ENCODE measurements at regions not wholly inside any gene's neighbourhood (a gene's known extent, or its start where the extent isn't known, plus 50 kb on each side); places are given as distances from the start of the nearest gene placed in this dataset.
"Not testable (repeated sequence)": the region's sequence is repeated elsewhere in the genome, so short reads cannot be mapped to it uniquely, and the experiment has no call there.

DNA sequence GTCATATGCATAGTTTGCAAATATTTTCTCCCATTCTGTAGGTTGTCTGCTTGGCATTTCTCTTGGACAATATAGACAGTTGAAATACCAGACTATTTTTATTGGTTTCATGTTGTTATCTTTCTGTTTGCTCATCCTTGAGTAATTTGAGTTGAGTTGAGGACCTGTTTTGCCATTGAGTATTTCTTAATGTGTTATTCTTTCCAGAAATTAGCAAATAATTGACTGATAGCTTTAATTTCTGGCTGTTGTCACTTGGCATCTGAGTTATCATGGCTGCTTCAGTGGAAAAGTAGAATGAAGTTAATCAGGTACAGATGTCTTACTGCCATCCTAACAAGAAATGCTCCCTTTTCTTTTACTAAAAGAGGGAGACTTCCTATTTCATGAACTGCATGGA, 264.8 kb upstream of the DUSP10 start:
- Histone ChIP-seq H3K4me3 (ENCODE audit: low read depth, low read length) (no peak overlapping the region), H3K27me3 (ENCODE audit: control insufficient read depth, insufficient read depth, low read length) (no peaks in the 10 kb centered on the region), H3K27ac (ENCODE audit: low read depth, low read length) (no peak overlapping the region), H3K4me1 (ENCODE audit: control insufficient read depth, insufficient read depth, low read length) (no peaks in the 10 kb centered on the region), H3K36me3 (ENCODE audit: control insufficient read depth, insufficient read depth, low read length) (no peaks in the 10 kb centered on the region), H3K9me3 (ENCODE audit: control insufficient read depth, insufficient read depth, low read length) (no peaks in the 10 kb centered on the region)
- DNase-seq (ENCODE audit: low read depth in 4 of 6, low spot score in 6 of 6): no peak

GRCh38 chr1:222004784-222005183, 262.9 kb upstream of the DUSP10 start:
- no peak overlapping the region for H3K27ac ChIP-seq (ENCODE audit: low read depth, low read length)
- H3K4me1 ChIP-seq (ENCODE audit: control insufficient read depth, insufficient read depth, low read length): no peaks in the 10 kb centered on the region
- H3K36me3 ChIP-seq (ENCODE audit: control insufficient read depth, insufficient read depth, low read length): no peaks in the 10 kb centered on the region
- H3K4me3 ChIP-seq (ENCODE audit: low read depth, low read length): no peak overlapping the region
- no peak for DNase-seq (ENCODE audit: low read depth in 4 of 6, low spot score in 6 of 6)
- H3K9me3 ChIP-seq (ENCODE audit: control insufficient read depth, insufficient read depth, low read length): no peaks in the 10 kb centered on the region
- WGBS (ENCODE audit: insufficient coverage): no CpG with 5 or more reads among the region's 2 CpGs
- H3K27me3 ChIP-seq (ENCODE audit: control insufficient read depth, insufficient read depth, low read length): no peaks in the 10 kb centered on the region

GRCh38 chr1:222004034-222004433, 262.1 kb upstream of the DUSP10 start:
- no peaks in the 10 kb centered on the region for H3K4me1 ChIP-seq (ENCODE audit: control insufficient read depth, insufficient read depth, low read length)
- WGBS (ENCODE audit: insufficient coverage): no CpG with 5 or more reads among the region's 3 CpGs
- H3K27ac ChIP-seq (ENCODE audit: low read depth, low read length): no peak overlapping the region
- no peaks in the 10 kb centered on the region for H3K9me3 ChIP-seq (ENCODE audit: control insufficient read depth, insufficient read depth, low read length)
- H3K4me3 ChIP-seq (ENCODE audit: low read depth, low read length): no peak overlapping the region
- no peaks in the 10 kb centered on the region for H3K36me3 ChIP-seq (ENCODE audit: control insufficient read depth, insufficient read depth, low read length)
- no peak for DNase-seq (ENCODE audit: low read depth in 4 of 6, low spot score in 6 of 6)
- H3K27me3 ChIP-seq (ENCODE audit: control insufficient read depth, insufficient read depth, low read length): no peaks in the 10 kb centered on the region

GRCh38 chr1:222002503-222002902, 260.6 kb upstream of the DUSP10 start:
- Histone ChIP-seq H3K4me3 (ENCODE audit: low read depth, low read length) (no peak overlapping the region), H3K27me3 (ENCODE audit: control insufficient read depth, insufficient read depth, low read length) (no peaks in the 10 kb centered on the region), H3K9me3 (ENCODE audit: control insufficient read depth, insufficient read depth, low read length) (no peaks in the 10 kb centered on the region), H3K4me1 (ENCODE audit: control insufficient read depth, insufficient read depth, low read length) (no peaks in the 10 kb centered on the region), H3K27ac (ENCODE audit: low read depth, low read length) (no peak overlapping the region), H3K36me3 (ENCODE audit: control insufficient read depth, insufficient read depth, low read length) (no peaks in the 10 kb centered on the region)
- WGBS (ENCODE audit: insufficient coverage): 88% methylated on average over 1 of the region's 1 CpG
- no peak for DNase-seq (ENCODE audit: low read depth in 4 of 6, low spot score in 6 of 6)

DNA sequence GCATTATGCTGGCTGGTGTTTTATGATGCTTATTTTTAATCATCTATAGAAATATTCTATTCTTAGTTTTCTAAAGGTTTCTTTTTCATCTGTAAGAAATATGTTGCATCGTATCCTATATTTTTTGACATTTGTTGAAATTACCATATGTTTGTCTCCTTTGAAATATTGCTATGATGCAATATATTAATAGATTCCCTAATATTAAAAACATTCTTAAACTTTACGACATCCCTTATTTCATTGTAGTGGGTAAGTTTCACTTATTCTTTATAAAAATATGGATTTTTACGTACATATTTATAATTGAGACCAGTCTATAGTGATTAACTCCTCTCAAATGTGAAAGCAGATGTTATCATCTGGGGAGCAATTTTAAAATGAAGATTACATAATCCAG, 258.2 kb upstream of the DUSP10 start:
- H3K36me3 ChIP-seq (ENCODE audit: control insufficient read depth, insufficient read depth, low read length): no peaks in the 10 kb centered on the region
- no peaks in the 10 kb centered on the region for H3K9me3 ChIP-seq (ENCODE audit: control insufficient read depth, insufficient read depth, low read length)
- no peak overlapping the region for H3K4me3 ChIP-seq (ENCODE audit: low read depth, low read length)
- H3K4me1 ChIP-seq (ENCODE audit: control insufficient read depth, insufficient read depth, low read length): peaks cover 4% of the 10 kb centered on the region
- WGBS (ENCODE audit: insufficient coverage): no CpG with 5 or more reads among the region's 3 CpGs
- no peaks in the 10 kb centered on the region for H3K27me3 ChIP-seq (ENCODE audit: control insufficient read depth, insufficient read depth, low read length)
- no peak overlapping the region for H3K27ac ChIP-seq (ENCODE audit: low read depth, low read length)
- DNase-seq (ENCODE audit: low read depth in 4 of 6, low spot score in 6 of 6): no peak

DNA sequence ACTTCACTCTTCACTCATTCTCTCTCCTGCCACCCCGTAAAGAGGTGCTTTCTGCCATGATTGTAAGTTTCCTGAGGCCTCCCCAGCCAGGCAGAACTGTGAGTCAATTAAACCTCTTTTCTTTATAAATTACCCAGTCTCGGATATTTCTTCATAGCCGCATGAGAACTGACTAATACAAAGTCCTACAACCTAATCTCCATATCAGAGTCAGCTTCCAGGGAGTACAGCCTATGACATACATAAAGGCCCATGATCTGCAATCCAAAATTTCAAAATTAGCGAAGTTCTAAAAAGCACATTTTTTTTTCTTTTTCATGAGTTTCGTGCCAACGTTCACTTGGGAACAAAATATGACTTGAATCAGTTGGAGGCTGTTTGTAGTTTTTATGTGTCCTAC, 256.9 kb upstream of the DUSP10 start:
- Histone ChIP-seq H3K27ac (ENCODE audit: low read depth, low read length) (no peak overlapping the region), H3K4me1 (ENCODE audit: control insufficient read depth, insufficient read depth, low read length) (peaks cover 4% of the 10 kb centered on the region), H3K27me3 (ENCODE audit: control insufficient read depth, insufficient read depth, low read length) (no peaks in the 10 kb centered on the region), H3K9me3 (ENCODE audit: control insufficient read depth, insufficient read depth, low read length) (no peaks in the 10 kb centered on the region), H3K36me3 (ENCODE audit: control insufficient read depth, insufficient read depth, low read length) (no peaks in the 10 kb centered on the region), H3K4me3 (ENCODE audit: low read depth, low read length) (no peak overlapping the region)
- 91% methylated on average over 3 of the region's 6 CpGs for WGBS (ENCODE audit: insufficient coverage)
- DNase-seq (ENCODE audit: low read depth in 4 of 6, low spot score in 6 of 6): no peak

- Histone ChIP-seq H3K36me3 (ENCODE audit: control insufficient read depth, insufficient read depth, low read length) (no peaks in the 10 kb centered on the region), H3K27ac (ENCODE audit: low read depth, low read length) (no peak overlapping the region), H3K4me3 (ENCODE audit: low read depth, low read length) (no peak overlapping the region), H3K9me3 (ENCODE audit: control insufficient read depth, insufficient read depth, low read length) (no peaks in the 10 kb centered on the region), H3K27me3 (ENCODE audit: control insufficient read depth, insufficient read depth, low read length) (no peaks in the 10 kb centered on the region), H3K4me1 (ENCODE audit: control insufficient read depth, insufficient read depth, low read length) (peaks cover 4% of the 10 kb centered on the region)
- WGBS (ENCODE audit: insufficient coverage): no CpG with 5 or more reads among the region's 2 CpGs
- no peak for DNase-seq (ENCODE audit: low read depth in 4 of 6, low spot score in 6 of 6)
These were observed 256.3 kb upstream of the DUSP10 start for GRCh38 chr1:221998186-221998612.

DNA sequence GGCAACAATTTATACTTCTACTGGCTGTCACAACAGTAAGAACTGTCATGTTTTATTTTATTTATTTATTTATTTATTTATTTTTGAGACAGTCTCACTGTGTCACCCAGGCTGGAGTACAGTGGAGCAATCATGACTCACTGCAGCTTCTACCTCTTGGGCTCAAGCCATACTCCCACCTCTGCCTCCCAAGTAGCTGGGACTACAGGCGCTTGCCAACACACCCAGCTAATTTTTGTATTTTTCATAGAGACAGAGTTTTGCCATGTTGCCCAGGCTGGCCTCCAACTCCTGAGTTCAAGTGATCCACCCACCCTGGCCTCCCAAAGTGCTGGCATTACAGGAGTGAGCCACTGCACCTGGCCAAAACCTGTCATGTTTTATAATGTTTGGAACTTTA, 255.1 kb upstream of the DUSP10 start:
- not testable (repeated sequence) for H3K9me3 ChIP-seq (ENCODE audit: control insufficient read depth, insufficient read depth, low read length); H3K27me3 ChIP-seq (ENCODE audit: control insufficient read depth, insufficient read depth, low read length); H3K36me3 ChIP-seq (ENCODE audit: control insufficient read depth, insufficient read depth, low read length); H3K4me3 ChIP-seq (ENCODE audit: low read depth, low read length); DNase-seq (ENCODE audit: low read depth in 4 of 6, low spot score in 6 of 6); H3K27ac ChIP-seq (ENCODE audit: low read depth, low read length); H3K4me1 ChIP-seq (ENCODE audit: control insufficient read depth, insufficient read depth, low read length)
- WGBS (ENCODE audit: insufficient coverage): 83% methylated on average over 1 of the region's 1 CpG

DNA sequence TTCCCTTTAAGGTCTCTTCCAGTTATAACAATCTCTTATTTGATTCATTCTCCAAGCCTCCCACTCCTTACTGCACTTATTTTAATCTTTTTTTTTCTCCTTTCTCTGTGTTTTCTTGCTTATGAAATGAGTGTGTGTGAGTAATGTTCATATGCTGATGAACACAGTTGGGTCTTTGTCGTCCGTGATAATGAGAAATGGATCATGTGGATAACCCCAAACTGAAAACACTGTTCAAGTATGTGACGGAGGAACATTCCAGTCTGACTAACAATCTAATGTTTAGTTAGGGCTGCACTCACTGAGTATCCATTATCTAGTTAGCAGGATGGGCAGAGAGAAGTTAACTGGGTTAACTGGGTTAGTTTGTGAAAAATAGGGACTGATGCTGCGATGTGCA, 253.1 kb upstream of the DUSP10 start:
- Histone ChIP-seq H3K4me1 (ENCODE audit: control insufficient read depth, insufficient read depth, low read length) (peaks cover 4% of the 10 kb centered on the region), H3K27ac (ENCODE audit: low read depth, low read length) (peak overlapping the region; percentile 12), H3K9me3 (ENCODE audit: control insufficient read depth, insufficient read depth, low read length) (no peaks in the 10 kb centered on the region), H3K36me3 (ENCODE audit: control insufficient read depth, insufficient read depth, low read length) (no peaks in the 10 kb centered on the region), H3K27me3 (ENCODE audit: control insufficient read depth, insufficient read depth, low read length) (no peaks in the 10 kb centered on the region), H3K4me3 (ENCODE audit: low read depth, low read length) (no peak overlapping the region)
- DNase-seq (ENCODE audit: low read depth in 4 of 6, low spot score in 6 of 6): no peak
- 61% methylated on average over 4 of the region's 4 CpGs for WGBS (ENCODE audit: insufficient coverage)

DNA sequence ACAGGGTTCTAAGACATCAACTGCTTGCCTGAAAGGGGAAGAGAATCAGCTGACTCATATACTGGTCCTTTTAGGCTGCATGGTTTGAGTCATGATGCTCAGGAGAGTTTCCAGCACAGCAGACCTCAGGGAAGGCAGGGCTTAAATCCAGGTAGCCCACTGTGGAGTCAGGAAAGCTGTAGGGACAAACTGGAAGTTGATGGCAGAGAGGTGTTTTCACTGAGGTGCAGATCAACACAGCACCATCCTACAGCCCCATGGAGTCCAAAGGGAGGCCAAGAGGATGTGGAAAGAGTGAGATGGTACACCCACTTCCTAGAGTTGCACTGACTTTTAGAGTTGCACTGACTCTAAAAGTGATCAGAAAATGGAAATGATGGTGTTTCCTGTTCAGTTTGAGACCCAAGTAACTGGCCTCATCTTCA, 252.4 kb upstream of the DUSP10 start:
- Histone ChIP-seq H3K27me3 (ENCODE audit: control insufficient read depth, insufficient read depth, low read length) (no peaks in the 10 kb centered on the region), H3K27ac (ENCODE audit: low read depth, low read length) (no peak overlapping the region)

More for the DNA sequence above, 252.4 kb upstream of the DUSP10 start:
- DNase-seq (ENCODE audit: low read depth in 4 of 6, low spot score in 6 of 6): no peak
- Histone ChIP-seq H3K9me3 (ENCODE audit: control insufficient read depth, insufficient read depth, low read length) (no peaks in the 10 kb centered on the region), H3K36me3 (ENCODE audit: control insufficient read depth, insufficient read depth, low read length) (no peaks in the 10 kb centered on the region), H3K4me1 (ENCODE audit: control insufficient read depth, insufficient read depth, low read length) (peaks cover 4% of the 10 kb centered on the region), H3K4me3 (ENCODE audit: low read depth, low read length) (no peak overlapping the region)

Measured in spinal cord (tissue), 9 donors.